Breast epithelium (tissue), 4 donors: ENCODE measurements at regions not wholly inside any gene's neighbourhood (a gene's known extent, or its start where the extent isn't known, plus 50 kb on each side); places are given as distances from the start of the nearest gene placed in this dataset.
"Not testable (repeated sequence)": the region's sequence is repeated elsewhere in the genome, so short reads cannot be mapped to it uniquely, and the experiment has no call there.

ENCODE experiments used
- DNase-seq, 2 donors: peaks; one replicate each; pipeline ENCODE4 v3.0.0-alpha.2; 2019; ENCODE audit warnings: low spot score in 2 of 2
- H3K27ac ChIP-seq, 2 donors: fragments of 200-600 bp; sonication (generic) in 1 of 2; one replicate each; pipeline ENCODE4 v1.5.1; 2016 to 2019; ENCODE audit warnings: mild to moderate bottlenecking in 1 of 2
- H3K27me3 ChIP-seq, 2 donors: fragments of 200-600 bp; sonication (generic) in 1 of 2; one replicate each; pipeline versions ENCODE4 v1.5.1 to v1.6.0; 2017 to 2019; ENCODE audit warnings: control low read depth in 1 of 2, mild to moderate bottlenecking in 1 of 2
- H3K36me3 ChIP-seq: fragments of 200-600 bp; one replicate; pipeline ENCODE4 v1.5.1; 2019
- H3K4me1 ChIP-seq, 2 donors: fragments of 200-600 bp; sonication (generic); one replicate each; pipeline ENCODE4 v1.5.1; 2016 to 2019; ENCODE audit warnings: control low read depth in 1 of 2
- H3K4me3 ChIP-seq, 3 donors: fragments of 200-600 bp; sonication (generic); 1 replicate in 2 of 3; 2 replicates in 1 of 3; pipeline ENCODE4 v1.5.1; 2016 to 2019; ENCODE audit warnings: mild to moderate bottlenecking in 3 of 3, moderate library complexity in 2 of 3
- H3K9me3 ChIP-seq, 2 donors: fragments of 200-600 bp; sonication (generic) in 1 of 2; one replicate each; pipeline ENCODE4 v1.5.1; 2016 to 2019; ENCODE audit warnings: control low read depth in 1 of 2
- POLR2A ChIP-seq: fragments of 450-650 bp; IDR thresholded peaks from one replicate; pipeline ENCODE4 v1.6.1; 2016; ENCODE audit warnings: antibody characterized with exemption, mild to moderate bottlenecking, moderate library complexity
- POLR2AphosphoS5 ChIP-seq, 3 donors: sonication (generic); formaldehyde crosslinking; IDR thresholded peaks; one replicate each; pipeline ENCODE4 v1.6.1; 2017; ENCODE audit warnings: antibody characterized with exemption in 3 of 3
- intact Hi-C: fragments of 100-400 bp; cut with DNase I; formaldehyde crosslinking; loops from one replicate; pipeline ENCODE4 v1.15.1; 2023; ENCODE audit warnings: low total_unique reads
- TF ChIP-seq, protein P1 (sequence below), 3 donors: fragments of 450-650 bp; IDR thresholded peaks; one replicate each; pipeline ENCODE4 v1.5.1; 2016 to 2017; ENCODE audit warnings: antibody characterized with exemption in 3 of 3, mild to moderate bottlenecking in 3 of 3, moderate library complexity in 3 of 3

DNA sequence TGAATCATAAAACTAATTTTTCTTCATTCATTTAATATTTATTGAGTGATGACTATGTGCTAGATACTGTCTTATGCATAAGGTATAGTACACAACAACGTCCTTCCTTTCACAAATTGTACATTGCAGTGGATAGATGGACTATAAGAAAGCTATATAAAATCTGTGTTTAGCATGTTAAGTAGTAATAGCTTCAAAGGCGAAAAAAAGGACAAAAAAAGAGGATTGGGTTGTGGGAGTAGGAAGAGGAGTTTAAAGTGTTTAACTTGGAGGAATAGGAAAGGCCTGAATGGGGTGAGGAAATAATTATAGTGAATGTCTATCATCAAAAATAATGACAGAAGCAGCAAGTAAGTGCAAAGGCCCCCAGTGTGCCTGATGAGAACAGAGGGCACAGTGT is 565.4 kb upstream of the LUZP2 start:
- Histone ChIP-seq H3K36me3 (no peaks in the 10 kb centered on the region), H3K27me3 (no peaks in the 10 kb centered on the region), H3K27ac (no peak overlapping the region), H3K4me3 (no peak overlapping the region), H3K4me1 (no peaks in the 10 kb centered on the region), H3K9me3 (no peaks in the 10 kb centered on the region)
- TF ChIP-seq POLR2AphosphoS5 (IDR thresholded peaks at IDR 0.05), result no peak
- TF ChIP-seq, protein P1, sequence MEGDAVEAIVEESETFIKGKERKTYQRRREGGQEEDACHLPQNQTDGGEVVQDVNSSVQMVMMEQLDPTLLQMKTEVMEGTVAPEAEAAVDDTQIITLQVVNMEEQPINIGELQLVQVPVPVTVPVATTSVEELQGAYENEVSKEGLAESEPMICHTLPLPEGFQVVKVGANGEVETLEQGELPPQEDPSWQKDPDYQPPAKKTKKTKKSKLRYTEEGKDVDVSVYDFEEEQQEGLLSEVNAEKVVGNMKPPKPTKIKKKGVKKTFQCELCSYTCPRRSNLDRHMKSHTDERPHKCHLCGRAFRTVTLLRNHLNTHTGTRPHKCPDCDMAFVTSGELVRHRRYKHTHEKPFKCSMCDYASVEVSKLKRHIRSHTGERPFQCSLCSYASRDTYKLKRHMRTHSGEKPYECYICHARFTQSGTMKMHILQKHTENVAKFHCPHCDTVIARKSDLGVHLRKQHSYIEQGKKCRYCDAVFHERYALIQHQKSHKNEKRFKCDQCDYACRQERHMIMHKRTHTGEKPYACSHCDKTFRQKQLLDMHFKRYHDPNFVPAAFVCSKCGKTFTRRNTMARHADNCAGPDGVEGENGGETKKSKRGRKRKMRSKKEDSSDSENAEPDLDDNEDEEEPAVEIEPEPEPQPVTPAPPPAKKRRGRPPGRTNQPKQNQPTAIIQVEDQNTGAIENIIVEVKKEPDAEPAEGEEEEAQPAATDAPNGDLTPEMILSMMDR (IDR thresholded peaks at IDR 0.05), result no peak
- intact Hi-C loops, result no loop called here
- no peak for DNase-seq

DNA sequence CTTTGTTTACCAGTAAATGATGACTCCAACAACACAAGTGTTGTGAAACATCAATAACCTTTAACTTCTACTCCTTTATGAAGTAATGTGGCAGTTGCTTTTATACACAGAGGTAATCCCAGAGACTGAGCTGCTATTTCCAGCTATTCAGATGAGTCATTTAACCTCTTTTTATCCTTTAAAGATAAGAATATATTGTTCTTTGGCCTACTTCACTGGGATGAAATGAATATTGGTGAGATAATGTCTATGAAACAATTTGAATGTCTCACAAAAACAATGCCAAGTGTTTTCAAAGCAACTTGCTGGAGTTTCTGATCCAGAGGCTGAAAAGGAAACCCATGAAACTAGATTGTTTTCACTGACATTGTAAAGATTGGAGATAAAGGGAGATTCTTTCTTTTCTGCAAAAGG is 564.4 kb upstream of the LUZP2 start:
- Histone ChIP-seq H3K4me3 (no peak overlapping the region), H3K4me1 (no peaks in the 10 kb centered on the region), H3K27me3 (no peaks in the 10 kb centered on the region), H3K27ac (no peak overlapping the region), H3K9me3 (no peaks in the 10 kb centered on the region), H3K36me3 (no peaks in the 10 kb centered on the region)
- TF ChIP-seq, protein P1 (IDR thresholded peaks at IDR 0.05), result no peak
- TF ChIP-seq POLR2A (no peak), POLR2AphosphoS5 (IDR thresholded peaks at IDR 0.05) (no peak)
- intact Hi-C loops, result no loop called here
- no peak for DNase-seq

GRCh38 chr11:23933721-23934120 is 563.1 kb upstream of the LUZP2 start:
- H3K27me3 ChIP-seq, result no peaks in the 10 kb centered on the region
- intact Hi-C loops, result no loop called here
- H3K27ac ChIP-seq, result no peak overlapping the region
- H3K4me3 ChIP-seq, result no peak overlapping the region
- no peaks in the 10 kb centered on the region for H3K4me1 ChIP-seq
- no peaks in the 10 kb centered on the region for H3K36me3 ChIP-seq
- no peaks in the 10 kb centered on the region for H3K9me3 ChIP-seq
- TF ChIP-seq, protein P1 (IDR thresholded peaks at IDR 0.05), result no peak
- TF ChIP-seq POLR2A (no peak), POLR2AphosphoS5 (IDR thresholded peaks at IDR 0.05) (no peak)
- no peak for DNase-seq

GRCh38 chr11:23934671-23935270 is 562.1 kb upstream of the LUZP2 start:
- H3K4me1 ChIP-seq, H3K27me3 ChIP-seq, DNase-seq, H3K27ac ChIP-seq, intact Hi-C loops, H3K9me3 ChIP-seq, H3K36me3 ChIP-seq, H3K4me3 ChIP-seq: not testable (repeated sequence)

- H3K9me3 ChIP-seq, H3K27ac ChIP-seq, intact Hi-C loops, H3K4me1 ChIP-seq, H3K36me3 ChIP-seq, H3K27me3 ChIP-seq, H3K4me3 ChIP-seq, DNase-seq: not testable (repeated sequence)
These were observed 554.6 kb upstream of the LUZP2 start for GRCh38 chr11:23942117-23942815.

DNA sequence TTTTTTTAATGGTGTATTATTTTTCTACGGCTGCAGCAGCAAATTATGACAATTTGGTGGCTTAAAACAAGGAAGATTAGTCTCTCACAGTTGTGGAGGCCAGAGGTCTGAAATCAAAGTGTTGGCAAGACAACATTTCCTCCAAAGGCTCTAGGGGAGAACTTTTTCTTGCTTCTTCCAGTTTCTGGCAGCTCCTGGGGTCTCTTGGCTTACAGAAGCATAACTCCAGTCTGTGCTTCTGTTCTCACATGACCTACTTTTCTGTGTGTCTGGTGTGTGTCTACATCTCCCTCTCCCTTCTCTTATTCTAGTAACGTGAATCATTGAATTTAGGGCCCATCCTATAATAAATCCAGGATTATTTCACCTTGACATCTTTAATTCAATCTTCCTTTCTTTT is 551.9 kb upstream of the LUZP2 start:
- H3K4me3 ChIP-seq, result no peak overlapping the region
- H3K36me3 ChIP-seq, result no peaks in the 10 kb centered on the region
- H3K9me3 ChIP-seq, result no peaks in the 10 kb centered on the region
- no peak for DNase-seq
- no peaks in the 10 kb centered on the region for H3K4me1 ChIP-seq
- TF ChIP-seq, protein P1 (IDR thresholded peaks at IDR 0.05), result no peak
- no peak for TF ChIP-seq POLR2AphosphoS5 (IDR thresholded peaks at IDR 0.05)
- TF ChIP-seq POLR2A, result no peak
- no peak overlapping the region for H3K27ac ChIP-seq
- no peaks in the 10 kb centered on the region for H3K27me3 ChIP-seq
- intact Hi-C loops, result no loop called here
